SK-N-SH treated with all-trans-retinoic acid at 6 μM for 48 hours (cell line): ENCODE measurements at regions not wholly inside any gene's neighbourhood (a gene's known extent, or its start where the extent isn't known, plus 50 kb on each side); places are given as distances from the start of the nearest gene placed in this dataset.

Experiments used
- ATAC-seq: fragments of 200-7000 bp; cut with Tn5 transposase; 3 replicates; pipeline ENCODE4 v1.9.1; 2020; ENCODE audit warnings: mild to moderate bottlenecking, moderate library complexity
- ARNTL ChIP-seq: fragments of 450-650 bp; formaldehyde crosslinking; IDR thresholded peaks from 2 replicates; pipeline ENCODE4 v1.5.0; 2020; ENCODE audit warnings: low read depth, mild to moderate bottlenecking, moderate library complexity, borderline replicate concordance
- BACH2 ChIP-seq: fragments of 250-450 bp; sonication (Bioruptor Pico); IDR thresholded peaks from 2 replicates; pipeline ENCODE4 v1.9.0; 2021; ENCODE audit warnings: mild to moderate bottlenecking, borderline replicate concordance
- CREB5 ChIP-seq: fragments of 250-450 bp; sonication (Bioruptor Pico); IDR thresholded peaks from 2 replicates; pipeline ENCODE4 v1.5.1; 2020; ENCODE audit warnings: low read depth, mild to moderate bottlenecking, moderate library complexity
- CSDC2 ChIP-seq: fragments of 250-450 bp; sonication (Bioruptor Pico); IDR thresholded peaks from 2 replicates; pipeline ENCODE4 v1.5.0; 2020; ENCODE audit warnings: mild to moderate bottlenecking, moderate library complexity
- ESRRG ChIP-seq: fragments of 250-450 bp; sonication (Bioruptor Pico); IDR thresholded peaks from 2 replicates; pipeline ENCODE4 v1.6.1; 2021; ENCODE audit warnings: mild to moderate bottlenecking
- GLIS3 ChIP-seq: fragments of 250-450 bp; sonication (Bioruptor Pico); IDR thresholded peaks from 2 replicates; pipeline ENCODE4 v1.5.0; 2020; ENCODE audit warnings: mild to moderate bottlenecking, moderate library complexity
- ISL1 ChIP-seq: fragments of 250-450 bp; sonication (Bioruptor Pico); IDR thresholded peaks from 2 replicates; pipeline ENCODE4 v2.1.2; 2022; ENCODE audit warnings: mild to moderate bottlenecking, moderate library complexity
- OSR1 ChIP-seq: fragments of 250-450 bp; sonication (Bioruptor Pico); IDR thresholded peaks from 2 replicates; pipeline ENCODE4 v1.8.0; 2022; ENCODE audit warnings: moderate library complexity, mild to moderate bottlenecking, inconsistent platforms
- PATZ1 ChIP-seq: fragments of 250-450 bp; sonication (Bioruptor Pico); IDR thresholded peaks from 2 replicates; pipeline ENCODE4 v1.8.0; 2020; ENCODE audit warnings: mild to moderate bottlenecking, moderate library complexity, borderline replicate concordance
- POU6F1 ChIP-seq: fragments of 250-450 bp; sonication (Bioruptor Pico); IDR thresholded peaks from 2 replicates; pipeline ENCODE4 v1.8.0; 2021; ENCODE audit warnings: low read depth, mild to moderate bottlenecking, moderate library complexity, borderline replicate concordance
- PPARA ChIP-seq: fragments of 250-450 bp; sonication (Bioruptor Pico); IDR thresholded peaks from 2 replicates; pipeline ENCODE4 v1.5.0; 2020; ENCODE audit warnings: mild to moderate bottlenecking, borderline replicate concordance
- RARB ChIP-seq: fragments of 250-450 bp; sonication (Bioruptor Pico); IDR thresholded peaks from 2 replicates; pipeline ENCODE4 v1.8.0; 2021; ENCODE audit warnings: mild to moderate bottlenecking, moderate library complexity
- SNAI2 ChIP-seq: fragments of 250-450 bp; sonication (Bioruptor Pico); IDR thresholded peaks from 2 replicates; pipeline ENCODE4 v1.5.0; 2020; ENCODE audit warnings: mild to moderate bottlenecking, moderate library complexity
- TCF4 ChIP-seq: fragments of 250-450 bp; sonication (Bioruptor Pico); IDR thresholded peaks from 2 replicates; pipeline ENCODE4 v1.8.0; 2021; ENCODE audit warnings: mild to moderate bottlenecking, moderate library complexity, borderline replicate concordance
- TOX ChIP-seq: fragments of 250-450 bp; sonication (Bioruptor Pico); IDR thresholded peaks from 2 replicates; pipeline ENCODE4 v1.8.0; 2021; ENCODE audit warnings: mild to moderate bottlenecking, moderate library complexity, borderline replicate concordance
- TSHZ2 ChIP-seq: fragments of 250-450 bp; sonication (Bioruptor Pico); IDR thresholded peaks from 2 replicates; pipeline ENCODE4 v1.5.0; 2020; ENCODE audit warnings: mild to moderate bottlenecking, moderate library complexity
- ZC3H10 ChIP-seq: fragments of 250-450 bp; sonication (Bioruptor Pico); IDR thresholded peaks from 2 replicates; pipeline ENCODE4 v1.5.1; 2021; ENCODE audit warnings: mild to moderate bottlenecking, moderate library complexity
- ZFP3 ChIP-seq: fragments of 250-450 bp; sonication (Bioruptor Pico); IDR thresholded peaks from 2 replicates; pipeline ENCODE4 v1.5.0; 2020; ENCODE audit warnings: mild to moderate bottlenecking, moderate library complexity
- ZNF565 ChIP-seq: fragments of 450-650 bp; formaldehyde crosslinking; conservative IDR thresholded peaks from 2 replicates; pipeline ENCODE4 v1.5.0; 2020; ENCODE audit warnings: low read depth, mild to moderate bottlenecking, moderate library complexity
- ZNF8 ChIP-seq: fragments of 450-650 bp; formaldehyde crosslinking; IDR thresholded peaks from 2 replicates; pipeline ENCODE4 v1.5.0; 2020; ENCODE audit warnings: mild to moderate bottlenecking, moderate library complexity

- peak; percentile 69 for ATAC-seq
- no peak for TF ChIP-seq CREB5 (CRISPR knock-in tag)
- no peak for TF ChIP-seq CSDC2 (CRISPR knock-in tag)
These were observed 224.2 kb upstream of the STARD13 start for GRCh38 chr13:33509642-33510229.

GRCh38 chr13:33510350-33510970 lies 224.9 kb upstream of the STARD13 start:
- TF ChIP-seq ZC3H10 (CRISPR knock-in tag) (no peak), ZFP3 (no peak), SNAI2 (no peak), BACH2 (no peak), POU6F1 (CRISPR knock-in tag) (no peak), RARB (CRISPR knock-in tag) (no peak), ZNF565 (no peak), OSR1 (CRISPR knock-in tag) (no peak), GLIS3 (no peak), ZNF8 (CRISPR knock-in tag) (no peak), PATZ1 (CRISPR knock-in tag) (no peak), TOX (CRISPR knock-in tag) (no peak), ARNTL (CRISPR knock-in tag) (no peak), ISL1 (no peak), TCF4 (CRISPR knock-in tag) (no peak), TSHZ2 (CRISPR knock-in tag) (no peak)
- ATAC-seq = no peak; the same call in 2 of the 3 replicates

- TF ChIP-seq CSDC2 (CRISPR knock-in tag) = no peak
- TF ChIP-seq ZNF565 = no peak
- no peak for TF ChIP-seq CREB5 (CRISPR knock-in tag)
- no peak for TF ChIP-seq TOX (CRISPR knock-in tag)
- no peak for TF ChIP-seq PATZ1 (CRISPR knock-in tag)
- TF ChIP-seq TCF4 (CRISPR knock-in tag) = no peak
- no peak for TF ChIP-seq PPARA (CRISPR knock-in tag)
- TF ChIP-seq ZFP3 = no peak
- TF ChIP-seq BACH2 = no peak
- no peak for TF ChIP-seq RARB (CRISPR knock-in tag)
- TF ChIP-seq ESRRG (CRISPR knock-in tag) = no peak
- no peak for TF ChIP-seq ISL1
- TF ChIP-seq TSHZ2 (CRISPR knock-in tag) = no peak
- no peak for TF ChIP-seq ARNTL (CRISPR knock-in tag)
- TF ChIP-seq, all 23 proteins: peak for 0
- ATAC-seq = no peak
These were observed 227.5 kb upstream of the STARD13 start for GRCh38 chr13:33512880-33513554.
